PC-3 (cell line): ENCODE measurements at regions not wholly inside any gene's neighbourhood (a gene's known extent, or its start where the extent isn't known, plus 50 kb on each side); places are given as distances from the start of the nearest gene placed in this dataset.

Experiments
- CTCF ChIP-seq: fragments of 300-600 bp; sonication (generic); conservative IDR thresholded peaks from 2 replicates; pipeline ENCODE4 v1.5.1; 2017; ENCODE audit warnings: antibody characterized with exemption, low read depth, mild to moderate bottlenecking, low read length
- EZH2phosphoT487 ChIP-seq: fragments of 300-600 bp; sonication (generic); IDR thresholded peaks from 2 replicates; pipeline ENCODE4 v1.6.1; 2018; ENCODE audit warnings: mild to moderate bottlenecking, antibody characterized with exemption, low read length, borderline replicate concordance

DNA sequence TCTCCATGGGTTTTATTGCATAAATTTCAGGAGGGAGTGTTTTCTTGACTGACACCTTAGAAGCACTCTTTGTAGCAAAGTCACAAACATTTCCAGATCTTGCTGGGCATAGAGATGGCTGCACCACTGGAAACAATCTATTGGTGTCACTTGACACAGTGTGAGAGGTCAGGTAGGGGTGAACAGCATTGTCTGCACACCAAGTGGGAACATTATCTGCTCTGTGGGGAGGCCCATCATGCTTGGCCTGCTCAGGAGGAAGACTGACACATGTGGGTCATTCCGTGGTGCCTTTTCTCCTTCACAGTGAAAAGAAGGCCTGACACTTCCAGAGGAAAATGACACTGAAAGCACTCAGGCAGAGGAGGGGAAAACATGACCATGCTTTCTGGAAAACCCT lies 149.9 kb upstream of the GALNT15 start:
- TF ChIP-seq CTCF: no peak
- TF ChIP-seq EZH2phosphoT487: no peak
